ENCODE measurements at regions not wholly inside any gene's neighbourhood (a gene's known extent, or its start where the extent isn't known, plus 50 kb on each side); places are given as distances from the start of the nearest gene placed in this dataset.
"Not testable (repeated sequence)": the region's sequence is repeated elsewhere in the genome, so short reads cannot be mapped to it uniquely, and the experiment has no call there.

DNA sequence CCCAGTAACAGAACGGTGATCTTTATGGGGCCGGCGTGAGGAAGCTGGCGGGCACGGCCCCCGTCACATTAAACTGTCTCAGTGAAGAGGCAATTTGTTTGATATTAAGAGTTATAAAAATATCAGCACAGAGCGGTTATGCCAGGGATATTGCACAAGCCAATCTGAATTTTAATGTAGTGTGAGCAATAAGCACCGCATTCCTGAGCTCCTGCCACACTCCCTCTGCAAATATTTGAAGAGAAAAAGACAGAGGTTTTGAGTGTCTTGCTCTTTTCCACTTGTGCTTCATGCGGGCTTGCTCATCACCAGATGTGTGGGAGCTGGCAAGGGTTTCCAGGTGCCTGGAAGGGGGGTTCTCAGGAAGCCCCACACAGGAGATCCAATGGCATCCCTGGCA, 50.3 kb upstream of the PAX8 start:
- H3K4me1 Mint-ChIP-seq; CTCF ChIA-PET; DNase-seq; ATAC-seq; H3K27ac Mint-ChIP-seq; H3K9me3 Mint-ChIP-seq (ENCODE audit: low read depth); H3K4me3 Mint-ChIP-seq; H3K36me3 Mint-ChIP-seq: not testable (repeated sequence)
- peaks cover 38% of the 10 kb centered on the region for H3K27me3 Mint-ChIP-seq

DNA sequence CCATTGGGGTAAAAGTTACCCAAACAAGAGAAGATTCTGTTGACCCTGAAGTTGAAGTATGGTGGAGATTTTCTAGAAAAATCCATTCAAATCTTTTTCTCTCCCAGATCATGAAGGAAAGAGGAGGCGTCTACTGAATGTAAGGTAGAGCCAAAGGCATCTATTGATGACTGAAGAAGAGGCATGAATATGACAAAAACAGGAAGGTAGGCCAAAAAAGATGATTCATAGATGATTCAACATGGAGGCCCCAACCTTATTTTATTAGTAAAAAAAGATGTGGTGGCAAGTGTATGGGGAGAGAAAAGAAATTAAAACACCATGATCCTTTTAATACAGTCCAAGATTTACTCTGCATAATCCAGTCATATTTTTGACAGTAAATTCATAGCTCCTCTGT, 49.9 kb upstream of the PAX8 start:
- H3K27ac Mint-ChIP-seq; H3K36me3 Mint-ChIP-seq; H3K9me3 Mint-ChIP-seq (ENCODE audit: low read depth); H3K4me3 Mint-ChIP-seq; DNase-seq; CTCF ChIA-PET; ATAC-seq; H3K4me1 Mint-ChIP-seq: not testable (repeated sequence)
- peaks cover 41% of the 10 kb centered on the region for H3K27me3 Mint-ChIP-seq

Measured in activated CD8-positive, alpha-beta memory T cell treated with anti-CD3 and anti-CD28 coated beads, Interleukin-2, amount 10 ng/mL, durations not matched to agents 7 days and 5 days (primary cell).